HepG2 (cell line): ENCODE measurements at regions not wholly inside any gene's neighbourhood (a gene's known extent, or its start where the extent isn't known, plus 50 kb on each side); places are given as distances from the start of the nearest gene placed in this dataset.

Experiments used
- ARNTL ChIP-seq: sonication (generic); formaldehyde crosslinking; IDR thresholded peaks from 2 replicates; pipeline ENCODE4 v1.4.0; 2020; ENCODE audit warnings: mild to moderate bottlenecking, missing genetic modification reagents
- ASH2L ChIP-seq: fragments of 300-600, 200-600 bp; sonication (generic); IDR thresholded peaks from 2 replicates; pipeline ENCODE4 v1.7.0; 2017; ENCODE audit warnings: low read depth, mild to moderate bottlenecking, moderate library complexity, mixed read lengths, low read length; ENCODE audit not compliant: insufficient read length
- BHLHE40 ChIP-seq: IDR thresholded peaks from 2 replicates; pipeline ENCODE4 v1.6.1; 2011; ENCODE audit warnings: low read length, improper control_type of control experiment
- CENPT ChIP-seq: sonication (generic); formaldehyde crosslinking; IDR thresholded peaks from 2 replicates; pipeline ENCODE4 v1.8.0; 2022; ENCODE audit warnings: low read depth, mild to moderate bottlenecking, moderate library complexity, missing genetic modification reagents
- EP300 ChIP-seq, 3 experiments: sonication (generic) in 1 of 3; formaldehyde crosslinking in 1 of 3; IDR thresholded peaks; 2 replicates each; pipeline versions ENCODE4 v1.5.1 to v1.6.1; 2011 to 2020; ENCODE audit warnings: low read depth in 2 of 3, low read length in 2 of 3, borderline replicate concordance in 1 of 3, improper control_type of control experiment in 1 of 3, mild to moderate bottlenecking in 1 of 3, missing genetic modification reagents in 1 of 3, moderate library complexity in 1 of 3
- HDAC1 ChIP-seq: sonication (generic); formaldehyde crosslinking; IDR thresholded peaks from 2 replicates; pipeline ENCODE4 v1.5.1; 2020; ENCODE audit warnings: mild to moderate bottlenecking, missing genetic modification reagents
- HMG20A ChIP-seq: IDR thresholded peaks from 2 replicates; pipeline ENCODE4 v1.6.1; 2016; ENCODE audit warnings: borderline replicate concordance
- HOXA5 ChIP-seq: sonication (generic); formaldehyde crosslinking; IDR thresholded peaks from 2 replicates; pipeline ENCODE4 v1.4.0; 2020; ENCODE audit warnings: missing genetic modification reagents
- KAT8 ChIP-seq: IDR thresholded peaks from 2 replicates; pipeline ENCODE4 v1.6.1; 2016; ENCODE audit warnings: missing genetic modification reagents, missing compliant biosample characterization
- KDM2A ChIP-seq: sonication (generic); formaldehyde crosslinking; IDR thresholded peaks from 2 replicates; pipeline ENCODE4 v1.4.0; 2020; ENCODE audit warnings: low read depth, missing genetic modification reagents, borderline replicate concordance
- KDM6A ChIP-seq: IDR thresholded peaks from 2 replicates; pipeline ENCODE4 v1.6.1; 2016; ENCODE audit warnings: low read depth
- MIXL1 ChIP-seq: IDR thresholded peaks from 2 replicates; pipeline ENCODE4 v1.6.1; 2016
- NFRKB ChIP-seq: fragments of 450-650 bp; IDR thresholded peaks from 2 replicates; pipeline ENCODE4 v1.6.1; 2017
- NR2F1 ChIP-seq, 2 experiments: fragments of 450-650 bp in 1 of 2; formaldehyde crosslinking in 1 of 2; IDR thresholded peaks; 2 replicates each; pipeline versions ENCODE4 v1.5.0 to v1.6.1; 2016 to 2020; ENCODE audit warnings: mild to moderate bottlenecking in 1 of 2, missing compliant biosample characterization in 1 of 2, missing genetic modification reagents in 1 of 2, moderate library complexity in 1 of 2
- PAXIP1 ChIP-seq: sonication (generic); formaldehyde crosslinking; conservative IDR thresholded peaks from 2 replicates; pipeline ENCODE4 v1.4.0; 2020; ENCODE audit warnings: mild to moderate bottlenecking, missing genetic modification reagents, moderate library complexity
- PHF20 ChIP-seq: sonication (generic); formaldehyde crosslinking; IDR thresholded peaks from 2 replicates; pipeline ENCODE4 v1.5.0; 2020; ENCODE audit warnings: mild to moderate bottlenecking, missing genetic modification reagents
- SMAD9 ChIP-seq: sonication (generic); formaldehyde crosslinking; IDR thresholded peaks from 2 replicates; pipeline ENCODE4 v1.5.1; 2020; ENCODE audit warnings: mild to moderate bottlenecking, missing genetic modification reagents
- SOX5 ChIP-seq: IDR thresholded peaks from 2 replicates; pipeline ENCODE4 v1.6.1; 2016; ENCODE audit warnings: borderline replicate concordance
- TBX2 ChIP-seq: sonication (generic); formaldehyde crosslinking; IDR thresholded peaks from 2 replicates; pipeline ENCODE4 v1.5.0; 2020; ENCODE audit warnings: missing genetic modification reagents, mild to moderate bottlenecking, borderline replicate concordance
- ZBTB2 ChIP-seq: sonication (generic); formaldehyde crosslinking; IDR thresholded peaks from 2 replicates; pipeline ENCODE4 v1.8.0; 2022; ENCODE audit warnings: low read depth, missing genetic modification reagents
- ZNF124 ChIP-seq: sonication (generic); formaldehyde crosslinking; IDR thresholded peaks from 2 replicates; pipeline ENCODE4 v1.4.0; 2020; ENCODE audit warnings: missing genetic modification reagents
- ZNF235 ChIP-seq: sonication (generic); formaldehyde crosslinking; IDR thresholded peaks from 2 replicates; pipeline ENCODE4 v1.8.1; 2023; ENCODE audit warnings: mild to moderate bottlenecking, missing genetic modification reagents, borderline replicate concordance
- ZNF556 ChIP-seq: sonication (generic); formaldehyde crosslinking; IDR thresholded peaks from 2 replicates; pipeline ENCODE4 v1.4.0; 2020; ENCODE audit warnings: mild to moderate bottlenecking, missing genetic modification reagents, borderline replicate concordance
- ZNF644 ChIP-seq: IDR thresholded peaks from 2 replicates; pipeline ENCODE4 v1.6.1; 2016; ENCODE audit warnings: low read depth
- TF ChIP-seq, protein P1 (sequence below): sonication (generic); formaldehyde crosslinking; conservative IDR thresholded peaks from 2 replicates; pipeline ENCODE4 v1.8.1; 2023; ENCODE audit warnings: missing genetic modification reagents

- TF ChIP-seq KAT8 (CRISPR knock-in tag) (peak; percentile 28; the same call in 1 of the 2 replicates), ZNF644 (CRISPR knock-in tag) (peak; percentile 28; the same call in 1 of the 2 replicates), NR2F1 (CRISPR knock-in tag; IDR thresholded peaks at IDR 0.05) (0 out of 4 replicates have a peak, but pooled peaks have one; percentile 18 to 48), CENPT (CRISPR knock-in tag) (no peak), BHLHE40 (no peak), KDM6A (CRISPR knock-in tag) (0 out of 2 replicates have a peak, but pooled peaks have one; percentile 12), ZNF556 (CRISPR knock-in tag) (no peak), ZNF235 (CRISPR knock-in tag) (no peak), HOXA5 (no peak), SOX5 (CRISPR knock-in tag) (peak; percentile 37; the same call in 1 of the 2 replicates), PAXIP1 (CRISPR knock-in tag) (peak; percentile 82), ZBTB2 (CRISPR knock-in tag) (no peak), HDAC1 (CRISPR knock-in tag) (0 out of 2 replicates have a peak, but pooled peaks have one; percentile 35), ASH2L (peak; percentile 56), PHF20 (no peak), ARNTL (no peak), SMAD9 (CRISPR knock-in tag) (no peak), KDM2A (no peak), EP300 (IDR thresholded peaks at IDR 0.05; ENCODE audit: low read depth in 2 of 2, low read length in 2 of 2) (peak in 1 of 2 experiments; percentile 51; a peak in 2 of 4 replicates), EP300 (CRISPR knock-in tag; IDR thresholded peaks at IDR 0.05; ENCODE audit: borderline replicate concordance) (no peak), ZNF124 (CRISPR knock-in tag) (0 out of 2 replicates have a peak, but pooled peaks have one; percentile 21), NFRKB (no peak), TBX2 (CRISPR knock-in tag) (no peak), MIXL1 (CRISPR knock-in tag) (0 out of 2 replicates have a peak, but pooled peaks have one; percentile 17), HMG20A (CRISPR knock-in tag) (peak; percentile 59; the same call in 1 of the 2 replicates)
- TF ChIP-seq, protein P1, sequence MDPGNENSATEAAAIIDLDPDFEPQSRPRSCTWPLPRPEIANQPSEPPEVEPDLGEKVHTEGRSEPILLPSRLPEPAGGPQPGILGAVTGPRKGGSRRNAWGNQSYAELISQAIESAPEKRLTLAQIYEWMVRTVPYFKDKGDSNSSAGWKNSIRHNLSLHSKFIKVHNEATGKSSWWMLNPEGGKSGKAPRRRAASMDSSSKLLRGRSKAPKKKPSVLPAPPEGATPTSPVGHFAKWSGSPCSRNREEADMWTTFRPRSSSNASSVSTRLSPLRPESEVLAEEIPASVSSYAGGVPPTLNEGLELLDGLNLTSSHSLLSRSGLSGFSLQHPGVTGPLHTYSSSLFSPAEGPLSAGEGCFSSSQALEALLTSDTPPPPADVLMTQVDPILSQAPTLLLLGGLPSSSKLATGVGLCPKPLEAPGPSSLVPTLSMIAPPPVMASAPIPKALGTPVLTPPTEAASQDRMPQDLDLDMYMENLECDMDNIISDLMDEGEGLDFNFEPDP (CRISPR knock-in tag), result 0 out of 2 replicates have a peak, but pooled peaks have one; percentile 45
These were observed 224.6 kb upstream of the FOXN3 start (continued) for GRCh38 chr14:89641495-89642175.
